GM23338 (cell line): ENCODE measurements at regions not wholly inside any gene's neighbourhood (a gene's known extent, or its start where the extent isn't known, plus 50 kb on each side); places are given as distances from the start of the nearest gene placed in this dataset.

Source experiments
- CREB1 ChIP-seq: fragments of 250-450 bp; sonication (Bioruptor Pico); IDR thresholded peaks from 2 replicates; pipeline ENCODE4 v1.5.0; 2020; ENCODE audit warnings: low read depth, mild to moderate bottlenecking, moderate library complexity
- CTCF ChIP-seq, 2 experiments: fragments of 200-600 bp in 1 of 2; sonication (generic) in 1 of 2; conservative IDR thresholded peaks; 2 replicates each; pipeline versions ENCODE4 v1.5.1 to v1.6.1; 2016 to 2017; ENCODE audit warnings: antibody characterized with exemption in 2 of 2, low read depth in 2 of 2, mild to moderate bottlenecking in 2 of 2, moderate library complexity in 1 of 2
- ETS1 ChIP-seq: IDR thresholded peaks from 2 replicates; pipeline ENCODE4 v1.6.1; 2016; ENCODE audit warnings: antibody characterized with exemption
- EZH2 ChIP-seq: fragments of 200-600 bp; sonication (generic); IDR thresholded peaks from one replicate; pipeline ENCODE4 v1.8.0; 2017; ENCODE audit warnings: antibody characterized with exemption, mild to moderate bottlenecking, low read depth; ENCODE audit not compliant: unreplicated experiment
- EZH2phosphoT487 ChIP-seq: fragments of 200-600 bp; sonication (generic); IDR thresholded peaks from one replicate; pipeline ENCODE4 v1.8.1; 2018; ENCODE audit warnings: antibody characterized with exemption; ENCODE audit not compliant: unreplicated experiment
- JUNB ChIP-seq: IDR thresholded peaks from one replicate; pipeline ENCODE4 v1.6.1; 2016; ENCODE audit warnings: antibody characterized with exemption; ENCODE audit not compliant: unreplicated experiment
- NANOG ChIP-seq: IDR thresholded peaks from 2 replicates; pipeline ENCODE4 v1.6.1; 2016; ENCODE audit warnings: antibody characterized with exemption, borderline replicate concordance
- POLR2AphosphoS5 ChIP-seq: IDR thresholded peaks from 2 replicates; pipeline ENCODE4 v1.6.1; 2016; ENCODE audit warnings: antibody characterized with exemption, low read depth
- REST ChIP-seq: IDR thresholded peaks from one replicate; pipeline ENCODE4 v1.6.1; 2018; ENCODE audit warnings: antibody characterized with exemption; ENCODE audit not compliant: unreplicated experiment
- STAT1 ChIP-seq: IDR thresholded peaks from one replicate; pipeline ENCODE4 v1.6.1; 2016; ENCODE audit warnings: antibody characterized with exemption; ENCODE audit not compliant: unreplicated experiment
- ZNF331 ChIP-seq: fragments of 250-450 bp; sonication (Bioruptor Pico); IDR thresholded peaks from 2 replicates; pipeline ENCODE4 v1.5.0; 2020; ENCODE audit warnings: low read depth, mild to moderate bottlenecking, moderate library complexity

GRCh38 chr5:111643499-111643898 lies 113.5 kb downstream of the NREP start:
- TF ChIP-seq CTCF (conservative IDR thresholded peaks at IDR 0.05; ENCODE audit: low read depth in 2 of 2) (no peak), REST (no peak), POLR2AphosphoS5 (no peak), CREB1 (no peak), EZH2 (no peak), JUNB (no peak), EZH2phosphoT487 (no peak), ETS1 (no peak), STAT1 (no peak), NANOG (no peak), ZNF331 (CRISPR knock-in tag) (no peak)
